NCI-H2227 (cell line): ENCODE measurements at regions not wholly inside any gene's neighbourhood (a gene's known extent, or its start where the extent isn't known, plus 50 kb on each side); places are given as distances from the start of the nearest gene placed in this dataset.
A peak's percentile ranks its signal among the peaks of the same experiment; 100 is the strongest.

Experiments
- DNase-seq: peaks from one replicate; lab custom pipeline; 2025; ENCODE audit not compliant: unreplicated experiment; lab: John Stamatoyannopoulos, UW

DNA sequence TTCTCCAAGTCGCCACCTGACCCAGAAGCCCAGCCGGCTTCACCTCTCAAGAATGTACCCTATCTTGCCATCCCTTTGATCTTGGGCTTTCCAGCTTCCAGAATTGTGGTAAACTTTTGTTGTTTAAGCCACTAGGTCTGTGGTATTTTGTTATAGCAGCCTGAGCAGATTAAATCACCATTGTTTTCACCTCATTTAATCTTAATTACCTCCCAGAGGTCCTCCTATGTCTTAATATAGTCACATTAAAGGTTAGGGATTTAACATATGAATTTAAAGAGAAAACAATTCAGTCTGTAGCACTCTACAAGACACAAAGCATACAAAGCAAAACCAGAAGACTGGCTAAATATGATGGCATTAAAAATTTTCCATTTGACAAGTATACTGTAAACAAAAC is 123.4 kb upstream of the CADM2 start:
- no peak for DNase-seq

DNA sequence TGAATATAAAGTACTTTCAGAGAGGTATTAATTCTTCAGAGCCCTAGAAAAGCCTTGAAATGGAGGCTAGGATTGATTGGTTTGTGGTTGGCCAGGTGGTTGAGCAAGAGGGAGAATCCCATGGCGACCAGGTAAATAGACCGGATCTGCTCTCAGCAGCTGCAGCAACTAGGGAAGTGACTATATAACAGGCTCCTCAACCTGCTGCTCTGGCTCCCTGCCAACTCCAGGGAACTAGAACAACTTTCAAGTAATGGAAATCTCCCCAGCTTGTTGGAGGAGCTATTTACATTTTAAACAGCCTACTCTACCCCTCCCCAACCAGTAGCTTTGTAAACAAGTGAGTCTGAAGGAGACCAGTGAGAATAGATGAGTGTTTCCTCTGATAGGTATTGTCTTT is 121.8 kb upstream of the CADM2 start:
- no peak for DNase-seq

DNA sequence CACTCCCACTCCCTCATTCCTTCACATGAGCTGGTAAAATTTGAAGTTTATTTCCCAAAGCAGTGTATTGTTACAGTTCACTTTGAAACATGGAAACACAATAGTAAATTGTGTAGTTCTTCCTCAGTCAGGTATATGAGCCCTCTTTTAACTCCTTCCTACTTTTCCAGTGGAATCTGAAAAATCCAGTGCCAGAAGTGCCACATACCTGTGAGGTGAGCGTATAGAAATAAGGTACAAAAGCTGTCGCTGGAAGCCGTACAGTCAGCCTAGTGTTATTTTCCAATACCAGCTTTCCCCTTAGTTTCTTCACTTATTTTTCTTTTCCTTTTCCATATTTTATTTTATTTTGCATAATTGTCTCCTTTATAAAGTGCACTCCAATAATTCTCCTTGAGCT is 81.7 kb upstream of the CADM2 start:
- DNase-seq = no peak

DNA sequence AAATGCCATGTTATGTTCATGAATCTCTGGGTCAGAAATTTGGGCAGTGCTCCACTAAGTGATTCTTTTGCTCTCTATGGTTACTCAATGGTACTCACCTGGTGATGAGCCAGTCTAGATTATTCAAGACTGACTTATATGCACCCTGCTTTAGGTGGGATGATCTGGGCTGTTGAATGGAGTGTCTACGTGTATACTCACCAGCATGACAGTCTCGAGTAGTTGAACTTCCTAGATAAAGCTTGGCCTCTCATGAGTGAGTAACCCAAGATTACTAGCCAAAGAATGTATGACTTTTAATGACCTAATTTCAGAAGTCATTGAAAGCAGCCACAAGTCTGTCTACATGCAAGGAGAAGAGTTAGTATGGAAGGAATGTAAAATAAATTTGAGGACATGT is 77.5 kb upstream of the CADM2 start:
- no peak for DNase-seq

DNA sequence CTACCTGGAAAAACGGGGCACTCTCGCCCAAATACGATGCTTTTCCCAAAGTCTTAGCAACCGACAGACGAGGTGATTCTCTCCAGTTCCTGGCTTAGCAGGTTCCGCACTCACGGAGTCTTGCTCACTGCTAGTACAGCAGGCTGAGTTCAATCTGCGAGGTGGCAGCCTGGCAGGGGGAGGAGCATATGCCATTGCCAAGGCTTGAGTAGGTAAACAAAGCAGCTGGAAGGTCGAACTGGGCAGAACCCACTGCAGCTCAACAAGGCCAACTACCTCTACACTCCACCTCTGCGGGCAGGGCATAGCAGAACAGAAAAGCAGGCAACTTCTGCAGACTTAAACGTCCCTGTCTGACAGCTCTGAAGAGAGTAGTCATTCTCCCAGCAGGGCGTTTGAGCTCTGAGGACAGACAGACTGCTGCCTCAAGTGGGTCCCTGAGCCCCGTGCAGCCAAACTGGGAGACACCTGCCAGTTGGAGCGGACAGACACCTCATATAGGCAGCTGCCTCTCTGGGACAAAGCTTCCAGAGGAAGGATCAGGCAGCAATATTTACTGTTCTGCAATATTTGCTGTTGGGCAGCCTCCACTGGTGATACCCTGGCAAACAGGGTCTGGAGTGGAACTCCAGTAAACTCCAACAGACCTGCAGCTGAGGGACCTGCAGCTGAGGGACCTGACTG is 73.4 kb upstream of the CADM2 start:
- DNase-seq = no peak

DNA sequence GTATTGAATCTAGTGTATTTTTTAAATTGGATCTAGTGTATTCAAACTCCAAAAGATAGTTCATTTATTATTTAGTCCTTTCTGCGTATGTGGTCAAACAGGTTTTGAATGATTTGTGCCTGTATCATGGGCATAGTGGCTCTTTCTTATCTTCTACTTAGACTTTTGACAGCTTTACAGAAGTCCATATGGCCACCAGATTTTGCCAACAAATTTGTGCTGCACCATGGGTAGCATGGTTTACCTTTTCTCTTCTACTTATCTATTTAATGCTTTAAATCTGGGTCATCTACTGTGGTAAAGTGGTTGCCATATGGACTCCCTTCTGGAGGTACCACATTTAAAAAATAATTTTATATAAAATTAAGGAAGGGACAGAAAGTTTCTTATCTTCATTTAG is 66.9 kb upstream of the CADM2 start:
- DNase-seq = no peak

DNA sequence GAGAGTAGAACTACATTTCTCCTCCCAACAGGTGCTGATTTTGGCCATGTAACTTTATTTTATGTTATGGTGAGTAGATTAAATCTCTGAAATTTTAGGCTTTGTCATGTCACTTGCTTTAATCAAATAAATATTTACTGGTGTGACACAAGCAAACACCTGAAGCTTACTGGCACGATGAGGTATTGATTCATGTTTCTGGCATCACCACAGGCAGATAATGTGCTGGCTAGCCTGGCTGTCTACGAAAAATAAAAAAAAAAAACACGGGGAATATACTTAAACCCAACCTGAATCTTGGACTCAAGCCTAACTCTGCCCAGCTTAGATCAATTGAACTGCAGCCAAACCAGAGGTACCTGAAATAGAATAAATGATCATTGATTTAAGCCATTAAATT is 65.6 kb upstream of the CADM2 start:
- no peak for DNase-seq

DNA sequence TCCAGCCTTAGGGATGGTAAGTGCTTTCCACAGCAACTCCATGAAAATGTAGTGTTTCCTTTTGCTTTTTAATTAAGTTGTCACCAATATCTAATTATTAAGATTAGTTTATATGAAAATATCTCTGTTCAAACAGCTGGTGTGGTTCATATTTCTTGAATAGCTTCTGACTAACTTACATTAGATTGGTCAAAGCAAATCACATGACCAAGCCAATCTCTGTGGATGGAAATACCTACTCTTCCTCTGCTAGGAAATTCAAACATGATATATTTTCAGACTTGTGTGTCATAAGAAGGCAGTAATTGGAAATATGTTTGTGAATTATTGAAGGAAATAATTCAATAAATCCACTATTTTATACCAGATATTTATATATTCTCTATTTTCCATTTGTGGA is 54.6 kb upstream of the CADM2 start:
- no peak for DNase-seq

DNA sequence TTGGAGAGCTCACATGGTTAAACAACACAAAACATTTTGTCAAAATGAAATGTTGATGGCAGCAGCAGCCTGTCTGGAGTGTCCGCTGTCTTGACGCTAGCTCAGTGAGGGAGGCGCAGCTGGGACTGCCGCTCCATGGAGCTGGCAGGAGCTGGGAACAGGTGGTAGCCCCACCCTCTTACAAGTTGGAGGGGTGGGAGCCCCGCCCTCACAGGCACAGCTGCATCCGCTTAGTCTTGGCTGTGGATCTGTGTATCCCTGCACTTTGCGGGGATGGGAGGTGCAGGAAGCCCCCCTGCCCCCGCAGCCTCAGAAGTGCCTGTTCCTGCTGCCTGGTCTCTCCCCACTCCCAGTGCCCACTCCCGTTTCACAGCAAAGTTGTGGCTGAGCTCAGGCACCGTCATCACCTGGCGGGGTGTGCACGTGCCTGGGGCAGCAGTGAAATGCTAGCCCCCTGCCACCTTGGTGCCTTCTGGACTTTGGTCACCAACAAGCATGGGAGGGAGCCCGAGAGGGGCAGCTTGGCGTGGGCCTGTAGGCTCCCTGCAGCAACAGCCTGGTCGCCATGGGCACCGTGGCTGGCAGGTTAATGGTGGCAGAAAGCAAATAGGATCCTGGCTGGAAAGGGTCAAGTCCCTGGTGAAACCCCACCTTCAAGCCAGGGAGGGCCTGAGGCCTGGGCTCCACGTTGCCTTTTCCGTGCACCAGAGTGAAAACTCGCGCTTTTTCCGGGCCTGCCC is 53.8 kb upstream of the CADM2 start:
- peak; percentile 5 for DNase-seq

DNA sequence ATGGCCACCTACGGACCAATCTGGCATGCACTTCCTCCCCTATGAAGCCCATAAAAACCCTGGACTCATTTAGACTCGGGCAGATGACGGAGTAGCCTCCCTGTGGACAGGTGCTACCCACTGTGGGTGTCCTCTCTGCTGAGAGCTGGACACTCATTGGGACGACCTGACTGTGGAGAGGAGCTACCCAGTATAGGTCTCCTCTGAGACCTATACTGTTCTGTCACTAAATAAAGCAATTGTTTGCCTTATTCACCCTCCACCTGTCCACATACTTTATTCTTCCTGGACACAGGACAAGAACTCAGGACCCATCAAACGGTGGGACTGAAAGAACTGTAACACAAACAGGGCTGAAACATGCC is 53.3 kb upstream of the CADM2 start:
- DNase-seq = no peak

DNA sequence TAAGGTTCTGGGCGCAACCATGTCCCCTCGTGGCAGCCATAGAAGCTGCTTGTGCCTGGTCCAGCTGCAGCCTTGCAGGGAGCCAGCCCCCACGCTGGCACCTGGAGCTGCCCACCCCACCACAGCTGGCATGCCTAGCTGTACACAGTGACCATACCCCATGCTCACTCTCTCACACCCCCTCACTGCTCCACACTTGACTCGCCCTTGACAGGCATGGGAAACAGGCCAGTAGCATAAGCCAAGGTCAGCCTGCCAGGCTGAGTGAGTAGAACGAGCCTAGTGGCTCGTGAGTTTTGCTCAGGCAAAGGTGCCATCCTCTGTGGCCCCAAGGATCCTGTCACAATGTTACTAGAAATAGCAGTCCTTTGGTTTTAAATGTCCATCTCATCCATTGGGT is 52.7 kb upstream of the CADM2 start:
- DNase-seq = no peak
